H9 (cell line): ENCODE measurements at regions not wholly inside any gene's neighbourhood (a gene's known extent, or its start where the extent isn't known, plus 50 kb on each side); places are given as distances from the start of the nearest gene placed in this dataset.

Experiments used
- DNase-seq: peaks from one replicate; pipeline ENCODE4 v3.0.0-alpha.2; 2017
- H2AFZ ChIP-seq: one replicate; pipeline ENCODE4 v1.6.1; 2013; ENCODE audit warnings: mild to moderate bottlenecking, low read length, control low read depth, moderate library complexity
- H2AK5ac ChIP-seq: 2 replicates; pipeline ENCODE4 v1.6.1; 2013; ENCODE audit warnings: low read length, control low read depth, mixed read lengths; ENCODE audit not compliant: insufficient read length
- H2BK120ac ChIP-seq: one replicate; pipeline ENCODE4 v1.6.1; 2013; ENCODE audit warnings: low read depth, mild to moderate bottlenecking, low read length, control low read depth, inconsistent platforms; ENCODE audit not compliant: poor library complexity, severe bottlenecking
- H2BK12ac ChIP-seq: 2 replicates; pipeline ENCODE4 v1.6.1; 2013; ENCODE audit warnings: low read length, control low read depth, mixed read lengths, low read depth; ENCODE audit not compliant: insufficient read length
- H2BK15ac ChIP-seq: 2 replicates; pipeline ENCODE4 v1.6.1; 2013; ENCODE audit warnings: low read depth, low read length, control low read depth
- H2BK20ac ChIP-seq: one replicate; pipeline ENCODE4 v1.6.1; 2013; ENCODE audit warnings: low read depth, mild to moderate bottlenecking, low read length, control low read depth, inconsistent platforms; ENCODE audit not compliant: poor library complexity, severe bottlenecking
- H2BK5ac ChIP-seq: 2 replicates; pipeline ENCODE4 v1.6.1; 2013; ENCODE audit warnings: low read length, control low read depth, mixed read lengths; ENCODE audit not compliant: insufficient read length
- H3K14ac ChIP-seq: 2 replicates; pipeline ENCODE4 v1.6.1; 2013; ENCODE audit warnings: low read length, control low read depth; ENCODE audit not compliant: insufficient read depth
- H3K18ac ChIP-seq: 2 replicates; pipeline ENCODE4 v1.6.1; 2013; ENCODE audit warnings: low read depth, mild to moderate bottlenecking, mixed read lengths, low read length, control low read depth; ENCODE audit not compliant: insufficient read length
- H3K23ac ChIP-seq: 2 replicates; pipeline ENCODE4 v1.6.1; 2013; ENCODE audit warnings: low read length, control low read depth, mixed read lengths, low read depth; ENCODE audit not compliant: insufficient read length
- H3K23me2 ChIP-seq: 2 replicates; pipeline ENCODE4 v1.6.1; 2013; ENCODE audit warnings: low read depth, mild to moderate bottlenecking, mixed read lengths, low read length, control low read depth; ENCODE audit not compliant: insufficient read length, poor library complexity, severe bottlenecking
- H3K27ac ChIP-seq: 2 replicates; pipeline ENCODE4 v1.5.1; 2013; ENCODE audit warnings: low read length, control low read depth, mixed read lengths, low read depth; ENCODE audit not compliant: insufficient read length
- H3K27me3 ChIP-seq: 2 replicates; pipeline ENCODE4 v1.6.1; 2013; ENCODE audit warnings: low read length, control low read depth, inconsistent platforms; ENCODE audit not compliant: insufficient read depth
- H3K4ac ChIP-seq: 2 replicates; pipeline ENCODE4 v1.6.1; 2013; ENCODE audit warnings: low read depth, mild to moderate bottlenecking, control low read depth, inconsistent platforms, low read length, moderate library complexity
- H3K4me1 ChIP-seq: 2 replicates; pipeline ENCODE4 v1.6.1; 2013; ENCODE audit warnings: low read length, control low read depth, inconsistent platforms; ENCODE audit not compliant: insufficient read depth
- H3K4me2 ChIP-seq: 2 replicates; pipeline ENCODE4 v1.6.1; 2013; ENCODE audit warnings: low read length, control low read depth, mixed read lengths; ENCODE audit not compliant: insufficient read length, insufficient read depth
- H3K56ac ChIP-seq: 2 replicates; pipeline ENCODE4 v1.6.1; 2013; ENCODE audit warnings: low read depth, mild to moderate bottlenecking, mixed read lengths, low read length, control low read depth; ENCODE audit not compliant: insufficient read length
- H3K79me1 ChIP-seq: 2 replicates; pipeline ENCODE4 v1.6.1; 2013; ENCODE audit warnings: low read depth, mild to moderate bottlenecking, moderate library complexity, low read length, control low read depth, inconsistent platforms; ENCODE audit not compliant: insufficient read depth, poor library complexity, severe bottlenecking
- H3K79me2 ChIP-seq: 2 replicates; pipeline ENCODE4 v1.6.1; 2013; ENCODE audit warnings: low read length, control low read depth, inconsistent platforms; ENCODE audit not compliant: insufficient read depth
- H3K9ac ChIP-seq: 2 replicates; pipeline ENCODE4 v1.6.1; 2013; ENCODE audit warnings: low read length, control low read depth, mixed read lengths; ENCODE audit not compliant: insufficient read length; ENCODE audit errors: extremely low read depth
- H3K9me3 ChIP-seq: one replicate; pipeline ENCODE4 v1.6.1; 2013; ENCODE audit warnings: low read depth, low read length, inconsistent platforms; ENCODE audit not compliant: control insufficient read depth
- H3T11ph ChIP-seq: one replicate; pipeline ENCODE4 v1.6.1; 2013; ENCODE audit warnings: mild to moderate bottlenecking, low read length, control low read depth, inconsistent platforms
- H4K20me1 ChIP-seq: one replicate; pipeline ENCODE4 v1.6.1; 2013; ENCODE audit not compliant: control insufficient read depth, insufficient read length, insufficient read depth
- H4K5ac ChIP-seq: 2 replicates; pipeline ENCODE4 v1.6.1; 2013; ENCODE audit warnings: low read depth, mild to moderate bottlenecking, mixed read lengths, low read length, control low read depth; ENCODE audit not compliant: insufficient read length
- H4K8ac ChIP-seq: replicated peaks from 2 replicates; pipeline ENCODE4 v1.6.1; 2013; ENCODE audit warnings: low read length, control low read depth, mixed read lengths, low read depth; ENCODE audit not compliant: insufficient read length
- H4K91ac ChIP-seq: 2 replicates; pipeline ENCODE4 v1.6.1; 2013; ENCODE audit warnings: low read depth, mild to moderate bottlenecking, moderate library complexity, mixed read lengths, low read length, control low read depth; ENCODE audit not compliant: insufficient read length
- H3K27ac Mint-ChIP-seq, 3 experiments: 2 replicates in 2 of 3; 3 replicates in 1 of 3; pipeline ENCODE4 v1.8.0; 2020 to 2021; ENCODE audit warnings: mixed read lengths in 3 of 3, mild to moderate bottlenecking in 1 of 3, moderate library complexity in 1 of 3
- H3K27me3 Mint-ChIP-seq: 2 replicates; pipeline ENCODE4 v1.8.0; 2021; ENCODE audit warnings: low read depth, mild to moderate bottlenecking, moderate library complexity, mixed read lengths
- H3K36me3 Mint-ChIP-seq, 3 experiments: 2 replicates in 2 of 3; 3 replicates in 1 of 3; pipeline ENCODE4 v1.8.0; 2020 to 2021; ENCODE audit warnings: low read depth in 3 of 3, mixed read lengths in 3 of 3; ENCODE audit not compliant: insufficient read depth in 1 of 3
- H3K4me1 Mint-ChIP-seq, 2 experiments: 2 replicates each; pipeline ENCODE4 v1.8.0; 2020; ENCODE audit warnings: mixed read lengths in 2 of 2
- H3K4me3 Mint-ChIP-seq, 2 experiments: 2 replicates in 1 of 2; 3 replicates in 1 of 2; pipeline ENCODE4 v1.8.0; 2020 to 2021; ENCODE audit warnings: mild to moderate bottlenecking in 2 of 2, mixed read lengths in 2 of 2, moderate library complexity in 1 of 2
- H3K9me3 Mint-ChIP-seq, 2 experiments: 2 replicates in 1 of 2; 3 replicates in 1 of 2; pipeline ENCODE4 v1.8.0; 2020; ENCODE audit warnings: mild to moderate bottlenecking in 2 of 2, mixed read lengths in 2 of 2, moderate library complexity in 1 of 2
- CTCF ChIP-seq: fragments of 200-600 bp; sonication (generic); conservative IDR thresholded peaks from 3 replicates; pipeline ENCODE4 v1.8.0; 2021; ENCODE audit warnings: antibody characterized with exemption, mild to moderate bottlenecking
- WGBS: extraction: QIAGEN DNeasy Blood & Tissue Kit; methylation state at CpG from one replicate; pipeline ENCODE4 v1.1.7; 2013; ENCODE audit warnings: missing lambda C conversion rate, low lambda C conversion rate, mixed read lengths; ENCODE audit not compliant: insufficient read length; ENCODE audit errors: extremely low coverage; 5-methylcytosine and 5-hydroxymethylcytosine counted together

GRCh38 chrX:140180585-140180984, 215.3 kb upstream of the CXorf66 start:
- Mint-ChIP-seq H3K27me3 (no peaks in the 10 kb centered on the region), H3K27ac (no peak overlapping the region), H3K4me3 (no peak overlapping the region), H3K36me3 (peaks cover 0 to 4% (median 0%) of the 10 kb centered on the region in 3 experiments; a peak in 1 of 7 replicates), H3K9me3 (peaks cover 0 to 8% of the 10 kb centered on the region in 2 experiments; a peak in 3 of 5 replicates), H3K4me1 (peaks cover 26 to 44% of the 10 kb centered on the region in 2 experiments)
- H2BK120ac ChIP-seq = no peak overlapping the region
- H3K9me3 ChIP-seq = peaks cover 5% of the 10 kb centered on the region
- H3K4me1 ChIP-seq = peaks cover 4% of the 10 kb centered on the region; the same call in 1 of the 2 replicates
- no peak overlapping the region for H3K4me2 ChIP-seq
- H4K5ac ChIP-seq = no peak overlapping the region
- no peak overlapping the region for H3K23ac ChIP-seq
- no peaks in the 10 kb centered on the region for H3K79me1 ChIP-seq
- no peak overlapping the region for H3K56ac ChIP-seq
- no CpG with 5 or more reads among the region's 3 CpGs for WGBS
- no peak overlapping the region for H4K91ac ChIP-seq
- no peak overlapping the region for H2BK20ac ChIP-seq
- no peak overlapping the region for H3K14ac ChIP-seq
- no peak for DNase-seq
- H4K8ac ChIP-seq = no peak overlapping the region
- no peak overlapping the region for H3K4ac ChIP-seq
- H3T11ph ChIP-seq = no peak overlapping the region
- no peak overlapping the region for H2AFZ ChIP-seq
- TF ChIP-seq CTCF = no peak
- no peak overlapping the region for H2BK15ac ChIP-seq
- no peaks in the 10 kb centered on the region for H4K20me1 ChIP-seq
- no peaks in the 10 kb centered on the region for H3K23me2 ChIP-seq
- H2AK5ac ChIP-seq = no peak overlapping the region
- no peak overlapping the region for H3K18ac ChIP-seq
- no peak overlapping the region for H2BK5ac ChIP-seq
- H3K79me2 ChIP-seq = no peaks in the 10 kb centered on the region
- H3K9ac ChIP-seq = no peak overlapping the region
- H3K27ac ChIP-seq = no peak overlapping the region
- no peaks in the 10 kb centered on the region for H3K27me3 ChIP-seq
- H2BK12ac ChIP-seq = no peak overlapping the region
